IPS DF 19.7 (cell line): ENCODE measurements at regions not wholly inside any gene's neighbourhood (a gene's known extent, or its start where the extent isn't known, plus 50 kb on each side); places are given as distances from the start of the nearest gene placed in this dataset.

Experiments
- DNase-seq: peaks from one replicate; pipeline ENCODE4 v3.0.0-alpha.2; 2013; ENCODE audit warnings: low read depth, low spot score

DNA sequence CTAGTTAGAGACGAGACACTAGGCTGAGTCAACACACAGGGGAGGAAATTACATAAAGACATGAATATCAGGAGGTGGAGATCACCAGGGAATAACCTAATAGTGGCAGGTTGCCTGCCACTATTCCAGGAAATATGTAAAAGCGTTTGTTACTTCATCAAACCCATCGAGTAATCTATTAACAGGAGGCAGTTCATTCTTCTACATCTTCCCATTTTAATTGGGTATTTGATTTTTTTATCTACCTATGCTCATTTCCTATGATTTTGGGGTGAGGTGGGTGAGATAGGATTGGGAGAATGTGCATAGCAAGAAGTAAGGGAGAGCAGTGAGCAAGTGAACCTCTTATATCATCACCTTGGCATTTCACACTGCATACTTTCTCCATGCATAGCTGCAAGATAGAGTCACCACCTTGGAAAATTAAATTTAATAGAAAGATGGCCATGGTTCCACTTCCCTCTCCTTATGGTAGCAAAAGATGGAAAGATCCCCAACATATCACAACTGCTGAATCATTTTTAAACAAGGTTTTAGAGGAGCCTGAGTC, 312.2 kb downstream of the TMEM114 start:
- no peak for DNase-seq

DNA sequence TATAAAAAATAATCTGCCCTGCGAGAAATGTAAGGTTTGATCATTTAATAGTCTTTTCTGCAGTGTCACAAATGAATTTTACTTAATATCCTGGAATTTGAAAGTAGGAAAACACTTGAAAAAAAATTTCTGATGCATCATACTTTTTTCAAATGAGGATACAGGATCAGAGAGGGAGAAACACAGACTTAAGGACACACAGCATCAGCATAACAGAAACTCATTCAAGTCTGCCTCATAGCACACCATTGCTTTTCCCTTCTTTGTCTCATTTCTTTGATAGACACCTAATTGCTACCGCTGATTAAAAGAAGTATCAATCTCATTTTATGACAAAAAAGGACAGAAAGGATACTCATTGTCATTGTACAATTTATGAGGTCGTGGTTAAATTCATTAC, 319.0 kb downstream of the TMEM114 start:
- no peak for DNase-seq

DNA sequence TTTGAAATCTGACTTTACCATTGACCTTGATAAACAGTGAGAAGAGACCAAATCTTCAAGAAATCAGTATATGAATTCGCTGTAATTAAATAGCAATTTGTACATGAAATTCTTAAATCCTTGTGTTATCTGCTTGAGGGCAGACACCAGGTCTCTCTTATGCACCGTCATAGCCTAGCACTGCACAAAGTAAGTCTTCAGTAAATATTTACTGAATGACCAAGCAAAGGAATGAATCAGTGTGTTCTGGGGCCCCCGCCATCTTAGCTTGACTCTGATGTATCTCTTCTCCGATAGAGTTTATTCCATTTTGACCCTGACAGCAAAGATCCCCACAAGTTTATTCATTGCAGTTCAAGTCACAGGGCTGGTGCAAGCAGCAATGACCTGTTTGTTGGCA, 328.0 kb downstream of the TMEM114 start:
- DNase-seq, result no peak

DNA sequence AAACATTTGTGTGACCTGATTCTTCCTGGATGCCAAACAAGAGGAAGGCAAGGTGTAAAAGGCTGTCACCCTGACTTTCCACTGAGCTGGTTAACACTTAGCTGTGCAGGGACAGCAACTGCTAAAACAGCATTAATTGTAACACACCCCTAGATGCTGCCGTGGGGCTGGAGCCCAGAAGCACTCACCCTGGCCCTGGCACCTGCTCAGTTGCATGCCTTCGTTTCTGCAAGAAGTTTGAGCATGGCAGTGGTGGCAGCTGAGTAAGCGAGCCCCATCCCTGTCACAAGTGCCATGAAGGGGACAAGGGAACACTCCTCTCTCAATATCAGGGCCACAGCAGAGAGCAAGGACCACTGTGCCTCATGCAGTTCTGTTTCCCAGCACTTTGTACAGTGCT, 330.2 kb downstream of the TMEM114 start:
- DNase-seq, result no peak

DNA sequence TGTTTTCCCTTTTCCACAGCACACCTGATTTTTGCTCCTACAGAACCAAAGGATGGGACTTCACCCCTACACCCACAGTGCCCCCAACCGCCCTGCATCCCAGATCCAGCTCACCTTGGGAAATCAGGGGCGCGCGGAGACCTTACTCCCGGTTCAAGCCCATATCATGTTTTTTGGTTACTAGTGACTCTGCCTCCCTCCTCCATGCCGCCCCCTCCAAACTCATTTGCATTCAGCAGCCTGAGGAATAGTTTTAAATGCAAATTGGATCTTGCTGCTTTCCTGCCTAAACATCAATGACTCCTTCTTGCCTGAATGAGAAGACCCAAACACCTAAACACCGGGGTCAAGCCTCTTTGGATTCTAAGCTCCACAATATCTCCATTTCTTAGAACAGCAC, 331.8 kb downstream of the TMEM114 start:
- no peak for DNase-seq

DNA sequence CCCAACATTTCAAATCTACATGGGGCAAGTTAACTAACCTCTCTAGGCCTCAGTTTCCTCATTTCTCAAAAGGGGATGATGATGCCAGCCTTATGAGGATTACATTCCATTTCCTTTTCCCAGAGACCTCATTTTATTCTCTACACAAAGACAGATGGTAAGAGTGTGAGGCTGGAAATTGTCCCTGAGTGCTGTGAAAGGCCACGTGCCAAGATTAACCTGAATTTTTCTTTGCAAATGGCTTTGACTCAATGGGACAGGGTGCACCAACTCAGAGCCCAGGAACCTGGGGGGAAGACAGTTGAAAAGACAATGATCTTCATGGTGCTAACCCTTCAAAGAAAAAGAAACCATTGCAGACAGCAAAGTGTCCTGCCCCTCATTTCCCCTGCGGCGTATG, 332.8 kb downstream of the TMEM114 start:
- no peak for DNase-seq

DNA sequence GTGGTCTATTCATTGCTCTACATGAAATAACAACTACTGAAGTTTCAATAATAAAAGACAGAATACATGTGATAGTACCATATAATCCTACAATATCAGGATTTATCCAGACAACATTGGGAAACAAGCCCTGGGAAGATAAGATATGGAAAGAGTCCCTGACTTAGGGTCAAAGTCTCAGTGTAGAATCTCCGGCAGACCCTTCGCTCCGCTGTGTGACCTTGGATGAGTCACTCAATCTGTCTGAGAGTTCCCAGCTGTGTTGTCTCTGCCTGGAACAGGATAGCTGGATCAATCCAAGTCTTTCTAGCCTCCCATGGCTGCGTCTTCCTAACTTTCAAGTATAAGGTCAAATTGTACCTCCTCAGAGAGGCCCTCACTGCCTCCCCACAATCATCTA, 335.9 kb downstream of the TMEM114 start:
- no peak for DNase-seq

DNA sequence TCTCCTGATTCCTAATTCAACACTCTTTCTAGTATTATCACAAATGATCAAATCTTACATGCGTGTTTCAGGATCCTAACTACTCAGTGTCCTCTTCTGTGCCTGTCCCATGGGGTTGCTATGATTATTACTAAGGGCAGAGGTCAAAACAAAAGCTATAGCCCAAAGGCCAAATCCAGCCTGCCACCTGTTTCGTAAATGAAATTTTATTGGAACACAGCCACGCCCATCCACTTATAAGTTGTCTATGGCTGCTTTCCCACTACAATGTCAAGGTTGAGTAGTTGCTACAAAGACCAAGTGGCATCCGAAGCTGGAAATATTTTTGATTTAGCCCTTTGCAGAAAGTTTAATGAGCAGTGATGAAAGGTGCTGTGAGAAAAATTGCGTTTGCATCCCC, 336.6 kb downstream of the TMEM114 start:
- DNase-seq, result no peak

DNA sequence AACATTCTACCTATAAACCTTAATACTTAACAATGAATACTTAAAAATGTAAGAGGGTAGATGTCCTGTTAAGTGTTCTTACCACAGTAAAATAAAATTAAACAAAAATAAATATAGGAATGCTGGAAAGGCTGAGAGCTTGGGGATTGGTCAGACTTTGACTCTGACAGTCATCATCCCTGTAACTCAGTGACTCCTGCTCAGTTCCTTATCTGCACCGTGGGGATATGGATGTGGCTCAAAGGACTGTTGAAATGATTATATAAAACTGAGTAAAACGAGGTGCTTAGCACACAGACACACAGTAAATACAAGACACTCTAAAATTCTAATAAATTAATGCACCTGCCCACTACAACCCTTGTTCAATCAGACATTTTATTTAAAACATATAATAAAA, 338.6 kb downstream of the TMEM114 start:
- DNase-seq, result no peak

DNA sequence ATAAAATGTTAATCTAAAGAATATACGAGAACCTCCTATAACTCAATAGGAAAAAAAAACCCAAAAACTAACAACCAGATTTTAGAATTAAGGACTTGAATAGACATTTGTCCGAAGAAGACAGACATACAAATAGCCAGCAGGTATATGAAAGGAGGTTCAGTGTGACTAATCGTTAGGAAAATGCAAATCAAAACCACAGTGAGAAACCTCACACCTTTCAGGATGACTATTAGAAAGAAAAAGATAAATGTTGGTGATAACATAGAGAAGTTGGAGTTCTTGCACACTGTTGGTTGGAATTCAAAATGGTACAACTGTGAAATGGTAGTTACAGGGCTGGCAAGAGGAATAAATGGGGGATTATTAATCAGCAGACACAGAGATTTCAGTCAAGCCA, 339.0 kb downstream of the TMEM114 start:
- no peak for DNase-seq

DNA sequence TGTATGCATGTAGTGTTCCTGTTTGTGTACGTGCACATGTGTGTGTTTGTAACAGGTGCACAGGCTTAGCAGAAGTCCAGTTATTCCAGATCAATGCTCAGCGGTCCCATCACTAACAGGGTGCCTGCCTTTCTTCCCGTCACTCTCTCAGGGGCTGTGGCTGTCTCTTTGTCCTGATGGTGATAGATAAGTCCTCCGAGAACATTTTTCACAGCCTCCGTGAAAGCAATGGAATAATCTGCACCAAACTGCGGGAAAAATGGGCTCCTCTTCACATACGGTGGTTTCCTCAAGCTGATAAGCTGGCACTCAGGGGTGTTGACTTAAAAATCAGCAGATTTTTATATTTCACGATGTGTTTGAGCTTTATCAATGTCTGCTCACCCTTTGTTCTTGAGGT, 342.3 kb downstream of the TMEM114 start:
- DNase-seq, result no peak

DNA sequence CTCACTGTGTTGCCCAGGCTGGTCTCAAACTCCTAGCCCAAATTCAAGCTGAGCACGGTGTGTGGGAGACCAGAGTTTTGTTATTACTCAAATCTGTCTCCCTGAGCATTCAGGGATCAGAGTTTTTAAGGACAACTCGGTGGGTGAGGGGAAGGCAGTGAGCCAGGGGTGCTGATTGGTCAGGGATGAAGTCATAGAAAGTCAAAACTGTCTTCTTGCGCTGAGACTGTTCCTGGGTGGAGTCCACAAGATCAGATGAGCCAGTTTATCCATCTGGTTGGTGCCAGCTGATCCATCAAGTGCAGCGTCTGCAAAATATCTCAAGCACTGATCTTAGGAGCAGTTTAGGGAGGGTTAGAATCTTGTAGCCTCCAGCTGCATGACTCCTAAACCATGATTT, 346.3 kb downstream of the TMEM114 start:
- no peak for DNase-seq

DNA sequence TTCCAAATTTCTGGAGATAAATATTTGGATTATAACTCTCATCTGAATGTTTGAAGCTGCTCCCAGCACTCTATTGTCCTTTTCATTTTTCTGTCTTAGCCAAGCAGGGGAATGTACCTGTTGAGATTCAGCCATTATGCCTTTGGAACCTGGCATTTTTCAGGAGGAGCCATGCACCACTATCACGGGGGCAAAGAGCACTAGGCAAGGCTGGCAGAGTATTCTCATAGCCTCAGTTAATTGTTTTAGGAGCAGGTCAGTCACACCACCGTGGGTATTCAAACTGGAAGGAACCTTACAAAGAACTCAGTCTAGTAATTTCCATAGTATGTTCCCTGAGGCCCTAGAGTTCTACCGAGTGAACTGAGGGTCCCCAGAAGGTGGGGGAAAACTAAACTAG, 348.9 kb downstream of the TMEM114 start:
- DNase-seq, result no peak

DNA sequence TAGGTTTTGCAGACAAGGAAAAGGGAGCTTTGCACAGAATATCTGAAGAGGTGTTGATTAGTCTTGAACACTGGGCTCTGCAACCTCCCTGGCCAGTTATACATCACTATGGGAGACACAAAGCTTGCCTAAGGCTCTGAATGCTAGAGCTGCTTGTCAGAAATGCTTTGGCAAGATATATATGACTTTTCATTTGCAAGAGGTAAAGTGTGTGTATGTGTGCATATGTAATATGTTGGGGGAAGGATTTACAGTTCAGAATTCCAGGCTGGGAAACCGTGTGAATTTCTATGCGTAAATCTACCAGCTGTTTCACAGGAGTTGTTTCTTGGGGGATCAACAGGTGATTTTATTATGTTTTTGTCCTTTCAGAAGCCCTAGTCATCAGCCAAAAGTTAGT, 350.9 kb downstream of the TMEM114 start:
- DNase-seq, result no peak

DNA sequence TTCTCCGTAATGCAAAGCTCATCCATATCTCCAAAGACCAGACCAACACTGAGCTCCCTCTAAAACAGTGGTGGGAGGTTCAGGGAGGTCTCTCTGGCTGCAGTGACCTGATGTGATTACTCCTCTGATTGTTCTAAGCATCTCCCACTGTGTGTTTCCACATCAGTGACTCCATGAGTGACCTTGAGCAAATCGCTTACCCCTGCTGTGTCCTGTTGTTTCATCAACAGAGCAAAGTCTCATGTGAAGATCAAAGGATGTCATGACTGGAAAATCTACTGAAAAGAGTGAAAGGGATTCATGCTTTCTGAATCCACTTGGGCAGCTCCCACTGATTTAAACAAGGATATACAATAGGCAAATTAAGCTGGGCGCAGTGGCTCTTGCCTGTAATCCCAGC, 352.9 kb downstream of the TMEM114 start:
- no peak for DNase-seq

DNA sequence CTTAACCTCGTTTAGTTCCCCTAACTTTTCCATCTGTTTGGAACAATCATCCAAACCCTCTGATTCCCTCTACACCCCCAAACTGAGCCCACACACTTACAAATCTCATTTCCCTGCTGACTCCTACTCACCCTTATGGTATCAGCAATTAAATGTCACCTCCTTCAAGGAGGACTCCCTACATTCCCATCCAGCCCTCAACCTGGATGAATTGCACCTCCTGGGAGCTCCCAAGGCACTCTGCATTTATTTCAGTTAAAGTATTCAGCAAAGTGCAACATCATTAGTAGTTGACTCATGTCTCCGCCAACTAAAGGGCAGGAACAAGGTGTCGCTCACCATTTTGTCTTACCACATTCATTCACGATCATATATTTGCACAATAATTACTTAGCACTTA, 353.5 kb downstream of the TMEM114 start:
- no peak for DNase-seq

DNA sequence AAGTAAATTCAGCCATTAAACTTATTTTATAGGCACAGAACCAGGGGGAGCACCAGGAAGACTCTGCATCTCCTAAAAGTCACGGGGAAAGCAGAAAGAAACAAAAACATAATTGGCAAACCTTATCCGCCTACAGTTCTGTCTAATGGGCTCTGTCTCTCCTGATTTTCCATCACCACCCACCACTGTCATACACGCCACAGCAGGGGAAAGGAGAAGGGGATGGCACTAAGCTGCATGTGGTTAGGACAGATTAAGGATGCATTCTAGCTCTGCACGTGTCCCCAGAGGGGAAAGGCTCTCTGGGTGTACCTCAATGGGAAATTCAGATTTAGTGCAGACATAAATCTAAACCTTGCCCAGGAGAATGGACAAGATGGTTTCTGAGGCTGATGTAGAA, 359.8 kb downstream of the TMEM114 start:
- DNase-seq, result no peak

DNA sequence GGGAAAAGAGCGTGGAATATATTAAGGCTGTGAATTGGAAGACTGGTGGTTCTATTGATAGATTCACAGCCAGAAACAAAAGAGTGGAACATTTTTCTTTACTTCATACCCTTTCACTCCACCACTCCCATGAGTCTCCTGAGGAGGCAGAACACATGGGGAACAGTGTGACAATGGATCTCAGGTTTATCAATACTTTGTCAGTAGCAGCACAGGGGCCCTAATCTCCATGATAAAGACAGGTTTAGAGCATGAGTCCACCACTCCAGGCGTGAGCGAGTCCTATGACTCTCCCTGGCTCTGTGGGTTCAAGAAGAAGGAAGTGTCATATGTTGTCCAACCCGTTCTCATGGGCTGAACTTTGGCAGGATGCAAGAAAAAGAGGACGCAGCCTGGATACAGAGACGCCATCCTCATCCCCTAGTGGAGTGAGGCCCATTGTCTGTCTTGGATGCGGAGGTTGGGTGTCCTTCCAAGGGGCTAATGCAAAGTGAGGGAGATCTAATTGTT, 361.2 kb downstream of the TMEM114 start:
- DNase-seq, result no peak

DNA sequence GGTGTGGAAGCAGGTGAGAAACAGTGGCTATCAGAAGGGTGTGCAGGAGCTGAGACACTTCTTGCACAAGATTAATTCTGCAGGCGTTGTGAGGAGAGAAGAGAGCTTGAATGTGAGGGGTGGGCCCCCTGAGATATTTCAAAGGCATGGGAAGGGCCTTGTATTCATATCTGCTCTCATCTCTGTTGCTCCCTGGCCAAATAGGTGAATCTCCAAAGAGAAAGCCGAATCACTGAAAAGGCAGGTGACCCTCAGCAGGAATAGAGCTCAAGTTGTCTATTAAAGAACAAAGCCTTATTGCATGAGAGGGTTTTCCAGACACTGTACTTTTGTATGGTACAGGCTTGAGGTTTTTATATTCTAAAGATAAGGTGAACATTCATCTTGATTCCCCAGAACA, 373.1 kb downstream of the TMEM114 start:
- no peak for DNase-seq

DNA sequence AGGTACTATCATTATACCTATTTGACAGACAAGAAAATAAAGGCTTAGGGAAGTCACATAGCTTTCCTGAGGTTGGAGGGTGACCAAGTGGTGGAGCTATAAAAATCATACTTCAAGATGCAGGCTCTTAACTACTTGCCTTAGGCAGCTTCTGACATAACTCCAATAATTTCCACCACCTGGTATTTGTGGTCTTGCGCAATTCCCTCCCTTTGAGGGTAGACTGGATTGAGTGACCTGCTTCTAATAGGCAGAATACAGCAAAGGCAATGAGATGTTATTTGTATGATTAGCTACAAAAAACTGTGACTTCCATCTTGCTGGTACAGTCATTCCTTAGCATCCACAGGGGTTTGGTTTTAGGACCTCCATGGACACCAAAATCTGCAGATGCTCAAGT, 385.5 kb downstream of the TMEM114 start:
- no peak for DNase-seq

DNA sequence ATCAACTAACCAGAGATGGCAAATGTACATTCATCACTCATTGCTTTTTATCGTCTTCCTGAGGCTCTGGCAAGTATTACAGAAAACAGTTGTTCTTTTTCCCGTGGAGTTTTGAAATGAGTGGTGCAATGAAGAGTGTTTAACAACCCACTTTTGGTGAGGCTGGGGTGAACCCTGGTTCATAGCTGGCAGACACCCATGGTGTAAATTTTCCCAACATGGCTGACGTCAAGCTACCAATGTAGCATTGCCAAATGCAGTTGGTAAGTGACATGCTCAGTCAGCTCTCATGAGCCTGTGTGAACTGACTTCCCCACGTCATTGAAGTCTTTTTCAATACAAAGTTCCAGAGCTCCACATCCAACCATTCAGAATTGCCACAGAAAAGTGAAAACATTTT, 386.2 kb downstream of the TMEM114 start:
- no peak for DNase-seq

DNA sequence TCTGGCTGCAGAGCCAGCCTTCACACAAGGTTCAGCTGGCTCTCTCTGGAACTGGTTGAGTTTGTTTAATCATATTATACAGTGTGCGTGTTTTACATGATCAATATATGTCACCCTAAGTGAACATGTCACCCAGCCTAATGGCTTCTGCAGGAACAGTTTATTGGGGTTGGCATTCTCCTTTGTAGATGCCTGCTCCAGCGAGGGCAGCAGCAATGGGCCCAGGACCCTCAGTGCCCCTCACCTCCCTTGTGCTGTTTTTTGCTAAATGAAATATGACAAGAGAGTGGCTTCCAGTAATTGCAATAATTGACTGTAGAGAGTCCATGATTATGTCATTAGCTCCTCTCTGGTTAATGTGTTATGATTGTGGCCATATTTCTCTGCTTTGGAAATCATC, 387.2 kb downstream of the TMEM114 start:
- DNase-seq, result no peak

DNA sequence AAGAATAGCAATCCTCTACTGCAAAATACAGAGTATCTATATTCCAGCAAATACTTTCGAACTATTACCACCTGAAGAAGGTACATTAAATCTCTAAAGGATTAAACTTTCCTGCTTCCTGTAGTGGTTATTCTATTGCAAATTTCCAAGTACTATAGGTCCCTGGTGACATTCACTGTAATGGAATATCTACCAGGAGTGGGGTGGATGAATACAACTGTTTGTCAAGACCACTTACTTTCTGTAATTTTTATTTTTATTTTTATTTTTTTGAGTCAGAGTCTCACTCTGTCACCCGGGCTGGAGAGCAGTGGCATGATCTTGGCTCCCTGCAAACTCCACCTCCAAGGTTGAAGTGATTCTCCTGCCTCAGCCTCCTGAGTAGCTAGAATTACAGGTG, 389.5 kb downstream of the TMEM114 start:
- no peak for DNase-seq

DNA sequence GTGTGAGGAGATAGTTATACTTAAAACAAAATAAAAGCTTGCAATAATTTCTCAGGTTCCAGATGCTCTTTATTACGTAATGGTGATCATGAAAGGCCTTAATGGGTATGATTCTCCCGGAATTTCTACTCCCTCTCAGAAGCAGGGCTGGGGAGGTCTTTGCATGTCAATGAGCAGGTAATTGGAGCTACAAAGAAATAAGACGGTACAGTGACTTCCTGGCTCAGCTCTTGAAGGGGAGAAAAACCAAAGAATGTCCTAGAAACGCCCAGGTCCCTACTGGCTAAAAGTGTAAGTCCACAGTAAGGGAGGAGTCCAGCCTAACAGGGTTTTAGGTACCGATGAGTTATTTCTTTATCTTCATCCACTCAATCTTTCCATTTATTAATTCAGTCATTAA, 390.9 kb downstream of the TMEM114 start:
- DNase-seq, result no peak
